ENCODE measurements at regions not wholly inside any gene's neighbourhood (a gene's known extent, or its start where the extent isn't known, plus 50 kb on each side); places are given as distances from the start of the nearest gene placed in this dataset.

DNA sequence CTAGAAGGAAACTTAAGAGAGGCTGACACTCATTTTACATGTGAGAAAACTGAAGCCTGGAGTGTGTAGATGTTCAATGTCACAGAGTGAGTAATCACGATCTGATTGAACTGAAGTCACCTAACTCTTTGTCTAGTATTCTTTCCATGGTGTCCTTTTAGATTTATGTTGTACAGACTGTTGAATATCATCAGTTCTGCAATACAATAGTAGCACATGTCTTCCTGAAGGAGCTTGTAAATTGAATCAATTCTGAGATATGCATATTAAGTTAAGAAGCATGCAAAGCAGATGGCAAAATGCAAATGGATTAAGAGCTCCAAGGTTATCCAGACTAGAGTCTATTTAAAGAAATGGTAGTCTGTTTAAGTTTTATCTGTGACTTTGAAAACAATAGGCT, 484.9 kb upstream of the CRIM1 start:
- H3K36me3 ChIP-seq (ENCODE audit: insufficient read depth, low read length), result no peaks in the 10 kb centered on the region
- H3K9ac ChIP-seq (ENCODE audit: low read depth, low read length, poor library complexity, severe bottlenecking), result no peak overlapping the region
- no peaks in the 10 kb centered on the region for H3K27me3 ChIP-seq (ENCODE audit: insufficient read depth, low read length, poor library complexity, severe bottlenecking)
- TF ChIP-seq EZH2phosphoT487 (IDR thresholded peaks at IDR 0.05; ENCODE audit: borderline replicate concordance), result no peak
- TF ChIP-seq, protein P1, sequence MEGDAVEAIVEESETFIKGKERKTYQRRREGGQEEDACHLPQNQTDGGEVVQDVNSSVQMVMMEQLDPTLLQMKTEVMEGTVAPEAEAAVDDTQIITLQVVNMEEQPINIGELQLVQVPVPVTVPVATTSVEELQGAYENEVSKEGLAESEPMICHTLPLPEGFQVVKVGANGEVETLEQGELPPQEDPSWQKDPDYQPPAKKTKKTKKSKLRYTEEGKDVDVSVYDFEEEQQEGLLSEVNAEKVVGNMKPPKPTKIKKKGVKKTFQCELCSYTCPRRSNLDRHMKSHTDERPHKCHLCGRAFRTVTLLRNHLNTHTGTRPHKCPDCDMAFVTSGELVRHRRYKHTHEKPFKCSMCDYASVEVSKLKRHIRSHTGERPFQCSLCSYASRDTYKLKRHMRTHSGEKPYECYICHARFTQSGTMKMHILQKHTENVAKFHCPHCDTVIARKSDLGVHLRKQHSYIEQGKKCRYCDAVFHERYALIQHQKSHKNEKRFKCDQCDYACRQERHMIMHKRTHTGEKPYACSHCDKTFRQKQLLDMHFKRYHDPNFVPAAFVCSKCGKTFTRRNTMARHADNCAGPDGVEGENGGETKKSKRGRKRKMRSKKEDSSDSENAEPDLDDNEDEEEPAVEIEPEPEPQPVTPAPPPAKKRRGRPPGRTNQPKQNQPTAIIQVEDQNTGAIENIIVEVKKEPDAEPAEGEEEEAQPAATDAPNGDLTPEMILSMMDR (conservative IDR thresholded peaks at IDR 0.05; ENCODE audit: low read length), result no peak
- no peak overlapping the region for H2AFZ ChIP-seq (ENCODE audit: low read length)
- no peaks in the 10 kb centered on the region for H3K9me2 ChIP-seq (replicated peaks; ENCODE audit: low read depth, low read length)
- H3K9me3 ChIP-seq (ENCODE audit: insufficient read depth, low read depth, low read length), result no peaks in the 10 kb centered on the region
- H4K20me1 ChIP-seq (ENCODE audit: insufficient read depth, low read length, poor library complexity, severe bottlenecking), result no peaks in the 10 kb centered on the region
- H3K79me2 ChIP-seq (ENCODE audit: insufficient read depth, low read length), result no peaks in the 10 kb centered on the region
- no peak overlapping the region for H3K4me2 ChIP-seq (ENCODE audit: low read depth, low read length, poor library complexity, severe bottlenecking)
- H3K4me3 ChIP-seq (ENCODE audit: low read length, poor library complexity, severe bottlenecking), result no peak overlapping the region
- no peaks in the 10 kb centered on the region for H3F3A ChIP-seq (ENCODE audit: low read depth)
- H3K4me1 ChIP-seq (ENCODE audit: insufficient read depth, low read length, poor library complexity, severe bottlenecking), result no peaks in the 10 kb centered on the region

DNA sequence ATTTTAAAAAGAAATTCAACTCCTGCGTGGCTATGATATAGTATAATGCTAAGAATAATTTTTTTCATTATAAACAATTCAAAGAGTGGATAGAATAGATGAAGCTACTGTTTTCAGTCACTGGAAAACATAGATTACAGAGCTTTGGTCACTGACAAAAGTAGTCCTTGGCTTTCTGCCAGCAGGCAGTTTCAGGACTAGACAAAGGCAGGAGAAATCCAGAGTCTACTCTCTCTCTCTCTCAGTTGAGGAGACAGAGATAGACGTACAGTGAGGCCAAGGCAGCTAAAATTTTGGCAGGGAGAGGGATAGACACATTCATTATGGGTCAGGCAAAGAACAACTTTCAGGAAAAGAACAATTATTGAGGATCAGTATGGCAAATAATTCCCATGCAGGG, 491.4 kb upstream of the CRIM1 start:
- H3K79me2 ChIP-seq (ENCODE audit: insufficient read depth, low read length), result no peaks in the 10 kb centered on the region
- H3K4me1 ChIP-seq (ENCODE audit: insufficient read depth, low read length, poor library complexity, severe bottlenecking), result no peaks in the 10 kb centered on the region
- H3F3A ChIP-seq (ENCODE audit: low read depth), result no peaks in the 10 kb centered on the region
- H3K9me2 ChIP-seq (replicated peaks; ENCODE audit: low read depth, low read length), result no peaks in the 10 kb centered on the region
- H3K4me2 ChIP-seq (ENCODE audit: low read depth, low read length, poor library complexity, severe bottlenecking), result no peak overlapping the region
- no peak overlapping the region for H3K4me3 ChIP-seq (ENCODE audit: low read length, poor library complexity, severe bottlenecking)
- H3K9ac ChIP-seq (ENCODE audit: low read depth, low read length, poor library complexity, severe bottlenecking), result no peak overlapping the region
- TF ChIP-seq, protein P1 (conservative IDR thresholded peaks at IDR 0.05; ENCODE audit: low read length), result no peak
- TF ChIP-seq EZH2phosphoT487 (IDR thresholded peaks at IDR 0.05; ENCODE audit: borderline replicate concordance), result no peak
- H2AFZ ChIP-seq (ENCODE audit: low read length), result no peak overlapping the region
- H3K9me3 ChIP-seq (ENCODE audit: insufficient read depth, low read depth, low read length), result no peaks in the 10 kb centered on the region
- H3K36me3 ChIP-seq (ENCODE audit: insufficient read depth, low read length), result no peaks in the 10 kb centered on the region
- no peaks in the 10 kb centered on the region for H3K27me3 ChIP-seq (ENCODE audit: insufficient read depth, low read length, poor library complexity, severe bottlenecking)
- H4K20me1 ChIP-seq (ENCODE audit: insufficient read depth, low read length, poor library complexity, severe bottlenecking), result no peaks in the 10 kb centered on the region

DNA sequence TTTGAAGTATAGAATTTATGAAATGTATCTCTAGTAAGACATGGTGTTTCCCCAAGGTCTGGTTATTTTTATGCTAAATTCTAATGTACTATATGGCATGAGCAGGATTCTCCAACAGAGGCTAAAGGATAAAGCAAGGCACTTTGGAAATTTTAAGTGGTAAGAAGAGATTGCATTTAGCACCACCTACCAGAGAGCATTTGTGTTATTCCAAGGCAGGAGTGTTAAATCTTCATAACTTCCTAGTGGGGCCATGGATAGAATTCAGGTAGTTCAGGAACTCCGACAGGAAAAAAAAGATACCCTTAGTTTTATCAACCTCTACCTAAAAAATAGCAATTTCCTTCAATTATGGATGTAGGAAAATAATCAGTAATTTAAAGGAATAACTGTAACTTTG, 497.4 kb upstream of the CRIM1 start:
- no peaks in the 10 kb centered on the region for H3K4me1 ChIP-seq (ENCODE audit: insufficient read depth, low read length, poor library complexity, severe bottlenecking)

More for the DNA sequence above, 497.4 kb upstream of the CRIM1 start:
- Histone ChIP-seq H3K79me2 (ENCODE audit: insufficient read depth, low read length) (no peaks in the 10 kb centered on the region), H3K27me3 (ENCODE audit: insufficient read depth, low read length, poor library complexity, severe bottlenecking) (no peaks in the 10 kb centered on the region), H4K20me1 (ENCODE audit: insufficient read depth, low read length, poor library complexity, severe bottlenecking) (no peaks in the 10 kb centered on the region), H3K36me3 (ENCODE audit: insufficient read depth, low read length) (no peaks in the 10 kb centered on the region), H3K9me3 (ENCODE audit: insufficient read depth, low read depth, low read length) (no peaks in the 10 kb centered on the region), H3K4me2 (ENCODE audit: low read depth, low read length, poor library complexity, severe bottlenecking) (no peak overlapping the region), H3K9ac (ENCODE audit: low read depth, low read length, poor library complexity, severe bottlenecking) (no peak overlapping the region), H3K4me3 (ENCODE audit: low read length, poor library complexity, severe bottlenecking) (no peak overlapping the region), H3F3A (ENCODE audit: low read depth) (no peaks in the 10 kb centered on the region), H3K9me2 (replicated peaks; ENCODE audit: low read depth, low read length) (no peaks in the 10 kb centered on the region), H2AFZ (ENCODE audit: low read length) (no peak overlapping the region)
- no peak for TF ChIP-seq EZH2phosphoT487 (IDR thresholded peaks at IDR 0.05; ENCODE audit: borderline replicate concordance)
- TF ChIP-seq, protein P1 (conservative IDR thresholded peaks at IDR 0.05; ENCODE audit: low read length), result no peak
